ENCODE measurements at regions not wholly inside any gene's neighbourhood (a gene's known extent, or its start where the extent isn't known, plus 50 kb on each side); places are given as distances from the start of the nearest gene placed in this dataset.

GRCh38 chr2:57452634-57453033 is 594.0 kb upstream of the VRK2 start:
- TF ChIP-seq CTCF (IDR thresholded peaks at IDR 0.05): no peak
- TF ChIP-seq POLR2A (IDR thresholded peaks at IDR 0.05): no peak

Data from tibial nerve (tissue), 3 donors.